ENCODE measurements at regions not wholly inside any gene's neighbourhood (a gene's known extent, or its start where the extent isn't known, plus 50 kb on each side); places are given as distances from the start of the nearest gene placed in this dataset.

GRCh38 chr2:41925712-41926111, 122.1 kb upstream of the PKDCC start:
- no peaks in the 10 kb centered on the region for H4K20me1 ChIP-seq (ENCODE audit: insufficient read depth)
- H3K27ac ChIP-seq = no peak overlapping the region
- no peak overlapping the region for H2AFZ ChIP-seq (ENCODE audit: low read depth)
- H3K79me2 ChIP-seq (ENCODE audit: insufficient read depth, low read depth) = no peaks in the 10 kb centered on the region
- no peaks in the 10 kb centered on the region for H3K36me3 ChIP-seq (ENCODE audit: insufficient read depth)
- no peak overlapping the region for H3K4me3 ChIP-seq (IDR thresholded peaks at IDR 0.05; ENCODE audit: insufficient read depth, low read depth, low read length)
- H3K4me2 ChIP-seq = no peak overlapping the region
- H3K9ac ChIP-seq = no peak overlapping the region
- no peak for TF ChIP-seq CTCF (conservative IDR thresholded peaks at IDR 0.05; ENCODE audit: low read depth, low read length)
- H3K27me3 ChIP-seq (ENCODE audit: insufficient read depth, low read depth) = no peaks in the 10 kb centered on the region
- no peaks in the 10 kb centered on the region for H3K4me1 ChIP-seq (ENCODE audit: low read depth, poor library complexity, severe bottlenecking)

- no peak overlapping the region for H3K4me3 ChIP-seq (IDR thresholded peaks at IDR 0.05; ENCODE audit: insufficient read depth, low read depth, low read length)
- no peak overlapping the region for H3K27ac ChIP-seq
- no peaks in the 10 kb centered on the region for H3K36me3 ChIP-seq (ENCODE audit: insufficient read depth)
- no peak for TF ChIP-seq CTCF (conservative IDR thresholded peaks at IDR 0.05; ENCODE audit: low read depth, low read length)
- H3K4me2 ChIP-seq = no peak overlapping the region
- no peaks in the 10 kb centered on the region for H3K4me1 ChIP-seq (ENCODE audit: low read depth, poor library complexity, severe bottlenecking)
- H3K27me3 ChIP-seq (ENCODE audit: insufficient read depth, low read depth) = no peaks in the 10 kb centered on the region
- no peaks in the 10 kb centered on the region for H4K20me1 ChIP-seq (ENCODE audit: insufficient read depth)
- H2AFZ ChIP-seq (ENCODE audit: low read depth) = no peak overlapping the region
- no peaks in the 10 kb centered on the region for H3K79me2 ChIP-seq (ENCODE audit: insufficient read depth, low read depth)
- H3K9ac ChIP-seq = no peak overlapping the region
Observed at GRCh38 chr2:41926614-41927580, 120.9 kb upstream of the PKDCC start.

GRCh38 chr2:41927581-41928264, 120.1 kb upstream of the PKDCC start:
- TF ChIP-seq CTCF (conservative IDR thresholded peaks at IDR 0.05; ENCODE audit: low read depth, low read length) = no peak
- H3K79me2 ChIP-seq (ENCODE audit: insufficient read depth, low read depth) = no peaks in the 10 kb centered on the region
- H3K4me1 ChIP-seq (ENCODE audit: low read depth, poor library complexity, severe bottlenecking) = no peaks in the 10 kb centered on the region
- no peaks in the 10 kb centered on the region for H3K27me3 ChIP-seq (ENCODE audit: insufficient read depth, low read depth)
- no peak overlapping the region for H2AFZ ChIP-seq (ENCODE audit: low read depth)
- no peaks in the 10 kb centered on the region for H3K36me3 ChIP-seq (ENCODE audit: insufficient read depth)
- no peak overlapping the region for H3K9ac ChIP-seq
- no peak overlapping the region for H3K27ac ChIP-seq
- H4K20me1 ChIP-seq (ENCODE audit: insufficient read depth) = no peaks in the 10 kb centered on the region
- H3K4me3 ChIP-seq (IDR thresholded peaks at IDR 0.05; ENCODE audit: insufficient read depth, low read depth, low read length) = no peak overlapping the region
- no peak overlapping the region for H3K4me2 ChIP-seq

- Histone ChIP-seq H2AFZ (ENCODE audit: low read depth) (no peak overlapping the region), H3K79me2 (ENCODE audit: insufficient read depth, low read depth) (no peaks in the 10 kb centered on the region), H3K4me2 (no peak overlapping the region), H3K27me3 (ENCODE audit: insufficient read depth, low read depth) (no peaks in the 10 kb centered on the region), H4K20me1 (ENCODE audit: insufficient read depth) (no peaks in the 10 kb centered on the region), H3K4me3 (IDR thresholded peaks at IDR 0.05; ENCODE audit: insufficient read depth, low read depth, low read length) (no peak overlapping the region), H3K9ac (no peak overlapping the region), H3K27ac (no peak overlapping the region), H3K36me3 (ENCODE audit: insufficient read depth) (no peaks in the 10 kb centered on the region), H3K4me1 (ENCODE audit: low read depth, poor library complexity, severe bottlenecking) (peaks cover under 1% of the 10 kb centered on the region)
- no peak for TF ChIP-seq CTCF (conservative IDR thresholded peaks at IDR 0.05; ENCODE audit: low read depth, low read length)
Observed at GRCh38 chr2:41928526-41928925, 119.3 kb upstream of the PKDCC start.
